Anterior cingulate cortex (tissue), 58 donors: ENCODE measurements at regions not wholly inside any gene's neighbourhood (a gene's known extent, or its start where the extent isn't known, plus 50 kb on each side); places are given as distances from the start of the nearest gene placed in this dataset.

Source experiments
- DNase-seq, 58 donors: peaks; one replicate each; lab custom pipeline; 2025; lab: John Stamatoyannopoulos, UW

DNA sequence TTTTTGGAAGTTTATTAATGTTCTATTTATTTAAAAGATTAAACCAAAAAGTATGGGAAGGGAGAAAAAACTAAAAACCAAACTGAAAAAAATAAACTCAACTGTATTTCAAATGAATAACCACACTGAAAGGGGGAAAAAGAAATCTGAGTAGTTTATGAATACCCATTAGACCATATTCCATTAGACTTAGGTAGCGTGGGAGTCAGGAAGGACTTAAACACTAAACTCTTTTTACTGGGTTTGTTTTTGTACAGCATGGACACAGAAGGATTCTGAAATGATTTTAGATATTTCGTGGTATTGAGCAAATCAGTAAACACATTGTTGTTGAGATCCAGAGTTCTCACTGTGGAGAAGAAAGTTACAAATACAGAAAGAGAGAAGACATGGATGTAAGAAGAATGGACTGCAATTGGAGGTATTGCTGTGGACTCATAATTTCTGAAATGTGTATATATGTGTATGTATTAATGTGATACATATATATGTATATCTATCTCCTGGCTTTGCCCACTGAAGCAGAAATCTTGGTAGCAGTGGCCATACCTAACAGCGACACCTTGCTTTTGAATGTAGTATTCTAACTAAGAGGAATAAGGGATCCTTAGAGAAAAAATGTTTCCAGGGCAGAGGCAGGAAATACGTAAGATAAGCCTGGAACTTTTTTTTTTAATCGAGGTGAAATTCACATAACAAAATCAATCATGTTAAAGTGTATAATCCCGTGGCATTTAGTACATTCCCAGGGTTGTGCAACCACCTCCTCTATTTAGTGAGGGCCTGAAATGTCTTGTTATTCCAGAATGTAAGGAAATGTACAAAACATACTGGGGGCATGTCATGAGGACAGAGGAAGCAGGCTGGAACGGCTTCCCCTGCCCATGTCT lies 228.8 kb downstream of the SMARCA2 start:
- no peak for DNase-seq

DNA sequence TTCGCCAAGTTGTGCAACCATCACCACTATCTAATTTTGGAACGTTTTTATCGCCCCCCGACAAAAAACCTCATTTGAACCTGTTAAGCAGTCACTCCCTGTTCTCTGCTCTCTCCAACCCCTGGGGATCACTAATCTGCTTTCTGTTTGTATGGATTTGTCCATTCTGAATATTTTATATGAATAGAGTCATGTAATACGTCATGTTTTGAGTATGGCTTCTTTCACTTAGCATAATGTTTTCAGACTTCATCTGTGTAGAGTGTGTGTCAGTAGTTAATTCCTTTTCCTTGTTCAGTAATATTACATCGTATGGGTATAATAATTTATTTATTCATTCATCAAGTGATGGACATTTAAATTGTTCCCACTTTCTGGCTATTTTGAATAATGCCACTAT lies 232.2 kb downstream of the SMARCA2 start:
- DNase-seq: no peak

DNA sequence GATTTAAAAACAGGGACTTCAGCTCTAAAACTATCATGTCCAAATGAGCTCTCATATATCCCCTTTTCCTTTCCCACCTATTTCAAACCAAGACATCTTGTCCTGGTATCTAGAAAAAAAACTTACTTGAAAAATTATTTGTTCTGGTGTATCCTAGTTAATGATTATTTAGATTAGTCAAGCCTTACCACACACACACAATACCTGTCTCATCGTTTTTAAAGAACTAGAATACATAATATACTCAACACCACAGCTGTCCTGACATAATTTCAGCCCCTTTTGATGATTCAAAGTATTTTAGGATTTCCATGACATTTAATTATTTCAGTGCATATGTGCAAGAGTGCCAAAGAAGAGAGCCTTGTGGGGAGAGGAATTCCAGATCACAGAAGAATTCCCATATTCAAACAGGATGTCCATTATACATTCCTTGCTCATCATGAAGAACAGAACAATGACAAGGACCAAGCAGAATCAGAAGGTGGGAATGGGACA lies 233.7 kb downstream of the SMARCA2 start:
- no peak for DNase-seq

DNA sequence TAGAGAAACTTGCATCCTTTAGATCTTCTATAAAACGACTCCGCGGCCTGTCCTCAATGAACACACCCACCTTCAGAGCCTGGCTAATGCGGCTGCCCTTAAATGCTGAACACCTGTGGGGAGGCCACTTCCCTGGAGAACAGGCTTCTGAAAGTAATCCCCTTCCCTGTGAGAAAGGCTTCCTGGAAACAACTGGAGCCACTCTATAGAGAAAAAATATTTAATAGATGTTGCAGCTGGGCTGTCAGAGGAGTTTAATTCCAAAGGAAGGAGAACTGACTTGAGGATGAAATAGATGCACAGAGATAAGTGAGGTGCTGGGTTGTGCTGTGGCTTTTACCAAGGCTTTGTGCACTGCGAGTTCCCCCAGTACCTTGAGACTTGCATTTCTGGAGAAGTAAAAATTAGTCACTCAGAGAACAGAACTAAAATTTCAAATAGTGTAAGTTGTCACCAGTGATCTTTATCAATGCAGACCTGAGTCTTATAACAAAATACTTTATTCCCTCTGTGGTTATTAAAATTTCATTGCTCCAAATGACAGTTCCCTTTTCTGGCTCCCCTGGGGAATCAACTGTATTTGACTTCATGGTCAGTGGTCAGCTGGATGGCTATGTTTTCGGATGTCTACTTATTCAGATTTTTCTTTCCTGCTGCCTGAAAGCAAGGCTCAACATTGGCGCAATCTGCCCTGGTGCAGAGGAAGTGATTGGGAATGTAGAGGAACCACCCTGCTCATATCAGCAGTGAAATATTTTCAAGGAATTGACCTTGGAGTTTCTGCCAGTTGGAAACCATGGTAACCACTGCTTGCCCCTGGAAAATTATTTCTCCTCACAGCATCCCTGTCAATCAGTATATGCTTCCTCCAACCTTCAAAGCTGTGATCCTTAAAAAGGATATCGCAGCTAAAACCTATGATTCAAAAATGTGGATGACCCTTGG lies 238.8 kb downstream of the SMARCA2 start:
- no peak for DNase-seq

DNA sequence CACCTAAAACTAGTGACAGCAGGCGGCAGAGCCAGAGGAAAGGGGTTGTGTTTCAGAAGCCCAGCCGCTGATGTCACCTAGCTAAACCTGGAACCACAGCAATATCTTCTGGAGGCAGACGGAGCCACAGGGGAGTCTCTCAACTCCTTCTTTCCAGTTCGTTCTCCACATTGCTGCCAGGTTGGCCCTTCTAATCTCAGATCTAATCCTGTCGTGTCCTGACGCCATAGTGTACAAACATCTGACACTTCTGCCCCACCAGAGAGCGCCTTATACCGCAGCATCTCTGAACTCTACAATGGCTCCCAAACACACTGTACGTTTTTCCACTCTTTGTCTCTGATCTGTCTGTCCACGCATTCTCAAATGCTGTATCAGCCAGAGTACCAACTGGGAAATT lies 240.0 kb downstream of the SMARCA2 start:
- no peak for DNase-seq

DNA sequence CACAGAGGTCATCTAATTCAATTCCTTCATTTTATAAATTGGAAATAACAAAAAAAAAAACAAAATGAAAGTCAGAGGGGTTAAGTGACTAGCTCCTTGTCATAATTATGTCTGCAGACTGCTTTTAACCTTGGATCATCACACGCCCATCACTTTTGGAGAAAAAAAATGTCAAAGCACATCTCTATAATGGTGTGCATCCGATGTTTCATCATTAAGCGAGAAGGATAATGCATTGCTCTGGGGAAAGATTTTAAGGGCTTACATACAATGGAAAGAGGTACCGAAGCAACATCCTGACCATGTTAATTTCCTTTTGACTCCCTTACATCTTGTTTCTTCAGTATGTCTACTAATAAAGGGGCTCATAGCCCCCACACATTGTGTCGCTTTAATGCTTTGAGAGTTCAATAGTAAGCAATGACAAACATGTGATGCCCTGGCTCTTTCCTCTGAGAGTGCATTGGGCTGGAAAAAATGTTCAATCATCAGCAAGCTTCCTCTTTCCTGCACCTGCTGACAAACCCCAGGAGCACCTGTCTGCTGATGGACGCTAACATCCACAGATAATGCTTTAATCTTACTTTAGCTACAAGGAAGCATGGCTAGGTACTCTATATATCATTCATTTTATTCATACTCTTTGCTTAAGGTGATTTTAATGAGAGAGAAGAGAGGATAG lies 242.2 kb downstream of the SMARCA2 start:
- DNase-seq: no peak

DNA sequence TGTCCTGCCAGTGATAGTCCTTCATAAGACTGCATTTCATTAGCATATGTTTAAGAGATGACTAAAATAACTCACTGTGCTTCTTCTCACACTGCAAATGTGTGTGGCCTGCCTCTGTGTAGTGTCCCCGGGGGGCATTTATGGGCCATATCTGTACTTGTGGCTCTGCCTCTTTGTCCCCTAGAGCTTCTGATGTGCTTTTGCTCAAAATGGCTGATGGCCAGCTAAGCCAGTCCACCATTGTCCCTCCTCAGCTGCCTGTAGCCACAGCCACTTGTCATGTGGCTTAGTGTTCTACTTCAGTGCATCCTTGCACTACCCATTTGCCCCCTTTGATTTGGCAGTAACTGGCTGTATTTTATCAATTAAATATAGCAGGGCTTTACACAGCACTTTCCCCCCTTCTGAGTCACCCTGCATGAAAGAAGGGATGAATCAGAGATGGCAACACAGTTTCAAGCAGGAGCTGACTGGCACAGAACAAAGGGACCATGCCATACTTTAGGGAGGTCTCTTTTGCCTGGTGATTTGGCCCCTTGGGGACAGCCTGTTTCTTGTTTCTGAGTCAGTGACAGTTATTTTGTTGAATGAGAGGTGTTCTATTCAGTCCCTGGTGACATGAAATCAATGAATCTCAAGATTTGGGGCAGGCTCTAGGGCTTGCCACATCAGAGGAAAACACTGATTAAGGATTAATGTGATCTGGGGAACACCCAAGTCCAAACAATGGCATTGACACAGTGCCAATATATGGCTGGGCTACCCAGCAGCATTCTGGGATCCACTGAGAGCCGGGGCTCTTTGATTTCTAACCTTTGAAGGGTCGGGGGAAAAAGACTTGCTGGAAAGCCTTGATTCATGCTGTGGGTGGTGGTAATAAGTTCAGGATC lies 245.5 kb downstream of the SMARCA2 start:
- peak in 8 of 58 donors; percentile 4 to 56 (median 28) for DNase-seq

DNA sequence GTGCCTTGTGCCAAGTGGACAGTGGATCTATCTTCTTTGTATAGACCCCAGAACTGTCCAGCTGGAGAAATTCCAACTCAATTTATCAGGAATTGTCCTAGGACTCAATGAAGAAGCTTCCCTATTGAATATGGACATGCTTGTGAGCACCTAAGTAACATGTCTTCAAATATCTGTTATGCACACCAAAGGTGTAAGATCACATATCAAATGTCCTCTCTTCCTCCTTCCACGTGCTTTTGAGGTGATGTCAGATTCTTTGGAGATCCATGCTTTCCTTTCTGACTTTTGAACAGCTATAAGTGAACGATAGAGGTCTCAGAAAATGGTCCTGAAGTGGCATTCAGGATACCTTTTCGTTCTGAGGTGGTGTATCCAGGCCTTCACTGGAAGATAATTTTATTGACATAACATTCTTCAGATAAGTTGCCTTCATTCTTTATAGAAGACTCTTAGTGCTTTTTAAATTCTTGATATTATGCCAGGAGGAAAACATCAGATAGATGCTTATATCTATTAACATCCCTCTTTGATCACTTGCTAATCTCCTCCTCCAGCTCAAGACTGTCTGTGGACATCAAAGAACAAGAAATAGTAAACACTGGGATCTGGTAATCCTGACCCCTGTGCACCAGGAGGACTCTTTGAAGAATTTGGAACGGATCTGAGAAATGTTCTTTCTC lies 246.4 kb downstream of the SMARCA2 start:
- DNase-seq: no peak

DNA sequence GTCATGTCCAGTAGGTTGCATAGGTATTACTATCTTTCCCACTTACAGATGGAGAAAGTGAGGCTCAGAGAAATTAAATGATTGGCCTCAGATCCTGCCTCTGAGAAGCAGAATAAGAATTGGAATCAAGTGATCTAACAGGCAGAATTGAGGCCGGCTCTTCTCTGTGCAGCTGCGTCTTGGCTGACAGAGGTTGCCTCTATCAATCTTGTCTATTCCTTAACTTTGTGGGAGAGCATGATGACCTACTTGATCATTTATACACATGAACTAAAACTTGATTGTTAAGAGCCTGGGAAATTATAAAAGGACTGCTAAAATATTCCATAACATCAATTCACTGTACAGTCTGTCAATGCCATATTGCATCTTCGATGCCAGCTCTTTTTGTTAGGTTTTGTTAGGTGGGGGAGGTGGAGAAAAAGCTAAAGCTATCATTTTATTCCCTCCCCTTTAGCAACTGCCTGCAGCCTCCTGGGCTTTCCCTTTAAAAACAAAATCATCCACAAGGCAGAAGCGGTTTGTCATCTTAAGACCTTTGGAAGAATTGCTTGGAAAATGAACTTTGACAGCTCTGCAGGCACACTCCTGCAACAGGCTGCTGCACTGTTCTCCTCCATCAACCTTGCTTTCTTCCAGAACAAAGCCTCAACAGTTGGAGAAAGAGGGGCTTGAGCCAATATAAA lies 247.4 kb downstream of the SMARCA2 start:
- no peak for DNase-seq

DNA sequence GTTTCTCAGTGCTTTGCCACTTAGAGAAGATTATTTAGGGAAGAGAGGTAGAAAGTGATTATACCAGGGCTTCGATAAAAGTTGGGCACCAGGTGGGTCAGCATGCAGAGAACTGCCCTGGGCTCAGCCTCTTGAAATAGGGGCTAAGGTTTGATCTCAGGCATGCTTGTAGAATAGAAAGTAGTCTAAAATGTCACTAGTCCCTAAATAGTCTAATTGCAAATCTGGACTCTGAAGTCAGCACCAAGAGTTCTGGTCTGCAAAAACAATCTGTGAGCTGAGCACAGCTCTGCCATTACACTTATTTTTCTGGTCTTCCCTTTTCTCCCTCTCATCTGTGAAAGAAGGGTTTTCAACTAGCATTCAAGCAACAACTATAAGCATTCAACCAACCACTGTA lies 248.0 kb downstream of the SMARCA2 start:
- no peak for DNase-seq

DNA sequence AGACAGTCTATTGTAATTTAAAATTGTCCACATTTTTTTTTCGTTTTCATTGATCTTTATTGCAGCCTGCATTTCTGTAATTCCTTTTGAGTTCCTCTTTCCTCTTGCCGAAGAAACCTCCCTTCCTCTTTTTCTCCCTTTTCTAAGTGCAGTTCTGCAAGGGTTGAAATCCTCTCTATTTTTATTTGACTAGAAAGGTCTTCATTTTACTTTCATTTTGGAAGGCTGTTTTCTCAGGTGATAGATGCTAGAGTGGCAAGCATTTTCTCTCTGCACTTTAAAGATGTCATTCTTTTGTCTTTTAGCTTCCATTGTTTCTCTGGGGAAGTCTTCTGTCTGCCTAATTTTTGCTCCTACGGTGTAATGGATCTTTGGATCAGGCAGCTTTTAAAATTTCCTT lies 248.5 kb downstream of the SMARCA2 start:
- DNase-seq: no peak

DNA sequence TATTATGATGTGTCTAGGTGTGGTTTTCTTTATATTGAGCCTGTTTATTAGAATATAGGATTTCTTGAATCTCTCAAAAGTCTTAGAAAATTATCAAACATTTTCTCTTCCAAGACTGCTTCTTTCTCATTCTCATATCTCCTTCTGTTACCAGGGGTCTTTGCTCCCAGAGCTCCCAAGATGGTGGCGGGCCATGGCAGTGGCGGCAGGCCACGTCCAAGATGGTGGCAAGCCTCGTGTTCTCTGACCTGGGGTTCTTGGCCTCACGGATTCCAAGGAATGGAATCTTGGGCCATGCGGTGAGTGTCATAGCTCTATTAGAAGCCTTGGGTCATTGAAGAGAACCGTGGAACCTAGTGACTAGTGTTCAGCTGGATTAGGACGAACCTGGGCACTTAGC lies 248.9 kb downstream of the SMARCA2 start:
- no peak for DNase-seq

DNA sequence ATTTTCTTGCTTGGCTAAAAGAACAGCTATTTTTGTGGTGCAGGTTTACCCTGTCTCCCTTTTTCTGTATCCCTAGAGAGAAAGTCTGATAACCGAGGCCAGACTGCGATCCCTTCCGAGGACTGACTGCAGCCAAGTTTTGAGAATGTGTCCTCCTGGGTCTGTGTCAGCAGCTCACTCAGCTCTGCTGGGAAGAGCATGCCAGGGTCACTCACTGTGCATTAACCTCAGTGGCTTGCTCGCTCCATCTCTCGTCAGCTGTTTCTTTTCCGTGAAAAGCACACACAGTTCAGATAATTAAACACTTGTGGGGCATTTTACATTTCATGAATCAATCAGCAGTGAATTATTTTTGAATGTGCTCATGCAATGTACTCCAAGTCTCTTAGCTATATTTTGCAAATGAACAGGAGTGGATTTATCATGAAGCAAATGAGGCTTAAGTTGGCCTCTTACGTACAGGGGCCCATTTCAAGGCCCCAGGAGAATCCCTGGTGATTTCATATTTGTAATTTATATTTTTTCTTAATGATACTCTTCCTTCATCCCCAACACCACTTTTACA lies 252.1 kb downstream of the SMARCA2 start:
- DNase-seq: no peak

DNA sequence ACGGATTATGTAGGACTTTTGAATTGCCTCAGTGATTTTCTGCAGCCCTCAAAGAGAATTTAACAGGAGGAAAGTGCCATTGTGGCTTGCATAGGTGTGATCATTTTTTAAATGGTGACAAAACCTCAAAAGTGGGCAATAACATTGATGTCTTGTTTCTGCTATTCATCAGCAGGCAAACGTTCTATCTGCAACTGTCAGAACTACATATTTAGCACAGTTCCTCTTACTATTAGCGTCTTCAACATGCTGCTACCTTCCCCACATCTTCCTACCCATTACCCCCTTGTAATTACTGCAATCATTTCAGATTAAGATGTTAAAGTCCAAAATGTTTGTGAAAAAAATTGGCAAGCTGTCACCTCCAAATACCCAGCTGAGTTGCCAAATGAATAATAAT lies 254.6 kb downstream of the SMARCA2 start:
- DNase-seq: no peak

DNA sequence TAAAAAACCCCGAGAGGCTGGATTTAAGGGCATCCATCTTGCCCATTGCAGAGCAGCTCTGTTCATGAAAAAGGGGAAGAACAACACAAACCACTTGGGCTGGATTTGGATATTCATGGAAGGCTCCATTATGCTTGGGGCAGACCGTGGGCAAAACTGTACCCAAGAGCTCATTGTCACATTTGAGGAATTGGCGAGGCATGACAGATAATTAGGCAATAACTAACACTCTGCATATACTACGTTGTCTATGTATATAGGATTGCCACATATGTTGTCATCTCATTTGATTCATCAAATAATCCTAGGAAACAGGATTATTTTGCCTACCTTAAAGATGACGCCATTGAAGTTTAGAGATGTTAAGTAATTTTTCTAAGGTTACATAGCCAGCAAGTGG lies 255.4 kb downstream of the SMARCA2 start:
- no peak for DNase-seq

DNA sequence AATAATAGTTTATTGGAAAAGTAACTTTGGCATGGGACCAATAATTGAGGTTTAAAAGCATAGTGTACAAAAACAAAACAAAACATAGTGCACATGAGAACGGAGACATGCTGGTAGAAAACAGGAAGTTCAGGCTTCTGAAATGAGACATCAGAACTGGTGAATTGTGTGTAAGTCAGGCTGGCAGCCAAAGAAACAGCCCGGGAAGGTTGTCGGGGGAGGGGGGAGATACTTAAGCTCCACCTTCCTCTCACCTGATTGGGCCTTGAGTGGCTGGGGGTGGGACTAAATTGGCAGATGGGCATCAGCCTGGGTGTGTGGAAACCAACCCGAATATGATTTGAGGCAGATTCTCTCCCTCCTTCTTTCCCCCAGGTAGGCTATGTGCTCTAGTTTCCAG lies 256.3 kb downstream of the SMARCA2 start:
- peak in 3 of 58 donors; percentile 7 to 28 (median 10) for DNase-seq

DNA sequence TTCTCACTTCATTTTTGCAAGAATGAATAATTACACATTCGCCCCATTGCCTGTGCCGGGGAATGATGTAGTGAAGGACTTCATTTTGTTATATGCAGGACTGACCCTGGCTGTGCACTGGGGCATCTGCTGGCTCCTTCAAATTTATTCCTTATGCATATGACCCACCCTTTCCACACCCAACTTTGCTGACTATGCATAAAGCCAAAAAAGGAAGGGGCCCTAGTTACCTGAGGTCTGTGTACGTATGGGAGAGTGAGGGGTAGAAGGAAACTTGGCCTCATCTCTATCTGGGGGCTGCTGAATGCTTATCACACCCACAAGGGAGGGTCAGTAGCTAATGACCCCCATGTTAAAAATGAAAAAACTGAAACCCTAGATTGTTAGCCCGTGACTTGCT lies 259.6 kb downstream of the SMARCA2 start:
- no peak for DNase-seq

DNA sequence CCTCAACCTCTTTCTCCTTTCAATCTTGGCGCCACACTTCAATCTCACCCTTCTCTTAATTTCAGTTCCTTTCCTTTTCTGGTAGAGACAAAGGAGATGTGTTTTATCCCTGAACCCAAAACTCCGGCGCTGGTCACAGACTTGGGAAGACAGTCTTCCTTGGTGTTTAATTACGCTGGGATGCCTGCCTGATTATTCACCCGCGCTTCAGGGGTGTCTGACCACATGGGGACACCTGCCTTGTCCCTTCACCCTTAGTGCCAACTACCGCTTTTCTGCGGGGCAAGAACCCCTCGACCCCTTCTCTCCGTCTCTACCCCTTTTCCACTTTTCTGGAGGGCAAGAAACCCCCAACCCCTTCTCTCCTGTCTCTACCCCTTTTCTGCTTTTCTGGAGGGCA lies 261.1 kb downstream of the SMARCA2 start:
- no peak for DNase-seq
